H1 (cell line): ENCODE measurements at regions not wholly inside any gene's neighbourhood (a gene's known extent, or its start where the extent isn't known, plus 50 kb on each side); places are given as distances from the start of the nearest gene placed in this dataset.

Experiments used
- BACH1 ChIP-seq: IDR thresholded peaks from 2 replicates; pipeline ENCODE4 v1.6.1; 2012; ENCODE audit warnings: low read length, improper control_type of control experiment
- CHD1 ChIP-seq: IDR thresholded peaks from 2 replicates; pipeline ENCODE4 v1.6.1; 2012; ENCODE audit warnings: low read depth, low read length, improper control_type of control experiment
- SAP30 ChIP-seq: fragments of 300-600 bp; sonication (generic); IDR thresholded peaks from 2 replicates; pipeline ENCODE4 v1.7.1; 2012; ENCODE audit warnings: low read length, moderate library complexity, mild to moderate bottlenecking, inconsistent platforms; ENCODE audit not compliant: insufficient read depth, insufficient replicate concordance
- TCF12 ChIP-seq: IDR thresholded peaks from 2 replicates; pipeline ENCODE4 v1.6.1; 2011; ENCODE audit warnings: low read depth, mild to moderate bottlenecking, low read length

DNA sequence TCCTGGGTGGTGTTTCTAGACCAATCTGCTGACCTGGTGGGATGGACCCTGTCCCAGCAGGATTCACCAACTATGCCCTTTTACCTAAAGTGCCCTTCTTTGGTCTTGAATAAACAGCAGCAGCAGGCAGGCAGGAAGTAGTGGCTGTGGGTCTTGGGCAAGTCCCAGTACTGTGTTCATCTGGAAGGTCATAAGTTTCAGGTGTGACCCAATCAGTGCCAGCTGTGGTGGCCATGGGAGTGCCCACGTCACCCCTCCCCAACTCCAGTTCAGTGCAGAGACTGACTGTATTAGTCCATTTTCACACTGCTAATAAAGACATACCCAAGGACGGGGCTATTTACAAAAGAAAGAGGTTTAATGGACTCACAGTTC lies 148.3 kb upstream of the SRD5A2 start (continued):
- TF ChIP-seq BACH1 (no peak), CHD1 (no peak), TCF12 (no peak), SAP30 (no peak)
